ENCODE measurements at regions not wholly inside any gene's neighbourhood (a gene's known extent, or its start where the extent isn't known, plus 50 kb on each side); places are given as distances from the start of the nearest gene placed in this dataset.
"Not testable (repeated sequence)": the region's sequence is repeated elsewhere in the genome, so short reads cannot be mapped to it uniquely, and the experiment has no call there.

DNA sequence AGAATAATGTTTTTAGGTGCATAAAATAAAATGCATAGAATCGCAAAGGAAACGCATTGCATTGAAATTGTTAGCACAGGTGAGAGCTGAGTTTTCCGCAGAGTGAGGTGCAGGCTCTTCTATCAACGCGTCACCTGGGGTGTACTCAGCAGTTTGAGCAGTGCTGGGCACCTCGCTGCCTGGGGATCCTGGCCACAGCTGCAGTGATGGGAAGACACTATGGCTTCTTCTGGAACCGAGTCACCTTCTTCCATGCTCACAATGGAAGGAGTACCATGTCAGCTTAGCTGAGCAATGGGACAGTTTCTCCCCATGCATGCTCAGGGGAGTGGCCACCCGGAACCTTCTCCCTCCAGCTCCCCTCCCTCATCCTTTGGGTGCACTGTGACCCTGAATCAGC is 95.4 kb upstream of the OTOS start:
- DNase-seq (ENCODE audit: low spot score) (no peak), ATAC-seq (no peak)
- intact Hi-C loops (cut with DNase I) = no loop called here

DNA sequence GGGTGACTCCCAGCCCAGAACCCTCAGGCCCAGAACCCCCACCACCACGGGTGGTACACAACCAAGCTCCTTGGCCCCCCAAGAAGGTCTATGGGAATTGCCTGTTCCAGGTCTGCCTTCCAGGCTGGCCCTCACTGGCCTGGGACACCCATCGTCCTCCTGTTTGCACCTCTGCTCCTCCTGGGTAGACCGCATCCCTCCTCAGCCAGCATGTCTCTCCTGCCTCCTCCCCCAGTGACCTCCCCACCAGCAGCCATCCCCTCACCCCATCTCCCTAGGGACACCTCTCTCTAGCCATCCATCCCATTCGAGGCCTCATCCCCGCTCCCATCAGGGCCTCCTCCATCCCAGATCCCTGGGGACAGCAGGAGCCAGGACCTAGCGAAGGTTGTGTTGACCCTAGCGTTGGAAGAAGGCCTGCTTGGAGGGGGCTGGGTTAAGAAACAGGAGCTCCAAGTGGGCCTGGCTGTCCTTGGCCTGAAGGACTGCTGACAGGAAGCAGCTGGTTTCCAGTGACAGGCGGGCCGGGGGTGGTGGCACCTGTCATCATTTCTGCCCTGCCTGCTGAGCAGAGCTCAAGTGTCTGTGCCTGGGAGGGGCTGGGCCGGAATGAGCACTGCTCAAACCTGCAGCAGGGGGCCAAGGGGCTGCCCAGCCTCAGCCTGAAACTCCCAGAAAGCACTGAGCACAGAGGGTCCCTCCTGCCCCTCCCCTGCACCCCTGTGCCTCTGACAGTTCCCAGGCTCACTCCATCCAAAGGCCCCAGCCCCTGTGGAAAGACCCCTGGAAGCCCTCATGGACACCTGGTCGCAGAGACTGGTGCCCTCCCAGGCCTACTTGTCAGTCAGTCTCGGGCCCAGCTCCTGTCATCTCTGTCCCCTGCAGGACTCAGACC is 96.0 kb upstream of the OTOS start:
- ATAC-seq (no peak), DNase-seq (ENCODE audit: low spot score) (peak; percentile 55)
- intact Hi-C loops (cut with DNase I) = no loop called here

DNA sequence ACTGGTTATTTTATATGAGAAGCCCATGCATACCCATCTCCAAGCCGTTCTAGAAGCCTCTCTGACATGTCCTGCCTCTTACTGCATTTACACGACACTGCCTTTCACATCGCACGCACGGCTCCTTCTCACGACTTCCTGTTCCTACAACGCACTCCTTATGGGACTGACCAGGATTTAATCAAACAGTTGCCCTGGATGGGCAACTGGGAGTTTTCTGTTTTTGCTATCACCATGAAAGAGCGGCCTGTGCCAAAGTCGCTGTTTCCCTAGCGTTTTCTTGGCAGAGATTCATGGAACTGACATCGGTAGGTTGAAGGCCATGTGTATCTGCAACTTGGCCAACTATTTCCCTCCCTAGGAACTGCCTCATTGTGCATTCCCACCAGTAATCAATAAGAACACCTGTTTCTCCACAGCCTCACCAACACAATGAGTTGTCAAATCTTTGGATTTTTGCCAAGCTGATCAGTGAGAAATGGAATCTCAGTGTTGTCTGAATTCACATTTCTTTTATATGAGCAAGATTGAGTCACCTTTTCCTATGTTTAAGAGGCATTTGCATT is 97.2 kb upstream of the OTOS start:
- no peak for ATAC-seq
- intact Hi-C loops (cut with DNase I) = no loop called here
- no peak for DNase-seq (ENCODE audit: low spot score)

DNA sequence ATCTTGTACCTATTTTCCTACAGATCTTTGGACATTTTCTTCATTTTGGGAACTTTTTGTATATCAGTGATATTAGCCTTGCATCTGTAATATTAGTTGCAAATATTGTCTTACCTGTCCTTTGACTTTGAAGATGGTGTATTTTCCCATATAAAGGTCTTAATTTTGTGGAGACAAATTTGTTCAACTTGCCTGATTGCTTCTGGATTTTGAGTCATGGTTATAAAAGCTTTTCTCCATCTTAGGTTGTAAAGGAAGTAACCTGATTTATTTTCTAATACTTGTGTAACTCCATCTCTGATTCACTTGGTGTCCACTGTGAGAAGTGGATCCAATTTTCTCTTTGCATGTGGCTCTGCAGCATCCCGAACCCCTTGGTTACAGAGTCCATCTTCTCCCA is 97.7 kb upstream of the OTOS start:
- intact Hi-C loops (cut with DNase I) = no loop called here
- ATAC-seq (no peak), DNase-seq (ENCODE audit: low spot score) (no peak)

DNA sequence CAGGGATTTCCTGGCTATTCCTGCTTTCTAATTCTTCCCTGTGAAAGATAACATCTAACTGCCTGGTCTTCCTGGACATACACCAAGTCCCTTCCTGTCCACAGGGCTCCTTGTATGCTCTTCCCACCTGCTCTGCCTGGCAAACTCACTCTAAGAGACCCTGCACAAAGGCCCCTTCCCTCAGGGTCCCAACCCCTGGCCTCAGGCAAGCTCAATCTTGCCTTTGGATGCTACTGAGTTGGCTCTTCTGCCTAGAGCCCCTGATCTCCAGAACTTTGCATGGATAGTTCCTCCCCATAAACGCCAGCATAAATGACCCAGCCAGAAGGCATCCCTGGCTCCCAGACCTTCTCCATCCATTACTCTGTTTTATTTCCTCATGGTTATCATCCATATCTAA is 98.3 kb upstream of the OTOS start:
- intact Hi-C loops (cut with DNase I) = no loop called here
- DNase-seq (ENCODE audit: low spot score) (no peak), ATAC-seq (no peak)

DNA sequence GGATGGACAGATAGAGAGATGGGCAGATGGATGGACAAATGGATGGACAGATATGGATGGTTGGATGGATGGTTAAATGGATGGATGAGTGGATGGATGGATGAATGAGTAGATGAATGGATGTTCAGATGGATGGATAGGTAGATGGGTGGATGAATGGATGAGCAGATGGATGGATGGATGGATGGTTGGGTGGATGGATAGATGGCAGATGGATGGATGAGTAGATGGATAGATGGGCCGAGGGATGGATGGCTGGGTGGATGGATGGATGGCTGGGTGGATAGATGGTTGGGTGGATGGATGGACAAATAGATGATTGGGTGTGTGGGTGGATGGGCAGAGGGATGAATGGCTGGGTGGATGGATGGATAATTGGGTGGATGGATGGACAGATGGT is 98.9 kb upstream of the OTOS start:
- no peak for ATAC-seq
- DNase-seq (ENCODE audit: low spot score) = no peak
- intact Hi-C loops (cut with DNase I) = no loop called here

DNA sequence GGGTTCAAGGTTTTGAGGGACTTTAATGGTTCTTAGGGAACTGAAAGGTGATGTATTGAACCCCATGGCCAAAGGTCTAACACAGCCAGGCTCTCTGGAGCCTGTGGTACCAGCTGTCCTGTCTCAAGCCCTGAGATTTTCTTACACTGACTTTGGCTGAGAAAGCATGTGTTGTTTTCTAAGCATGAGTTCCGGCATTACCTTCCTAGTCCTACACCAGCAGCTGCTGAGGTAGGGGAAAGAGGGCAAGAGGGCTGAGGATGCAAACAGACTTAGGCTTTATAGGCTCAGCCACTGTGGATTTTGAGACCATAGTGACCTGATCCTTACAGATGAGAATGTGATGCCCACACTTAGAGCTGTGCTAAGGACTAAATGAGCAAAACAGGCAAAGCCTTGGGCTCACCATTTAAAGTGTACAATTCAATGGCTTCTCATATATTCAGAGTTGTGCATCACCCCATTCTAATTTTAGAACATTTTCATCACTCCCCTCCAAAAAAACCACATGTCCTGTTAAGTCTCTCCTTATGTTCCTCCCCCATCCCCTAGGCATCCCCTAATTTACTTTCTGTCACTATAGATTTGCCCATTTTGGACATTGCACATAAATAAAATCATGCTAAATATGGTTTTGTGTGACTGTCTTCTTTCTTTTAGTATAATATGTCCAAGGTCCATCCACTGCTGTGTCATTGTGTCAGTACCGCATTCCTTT is 99.7 kb upstream of the OTOS start:
- ATAC-seq (no peak), DNase-seq (ENCODE audit: low spot score) (no peak)

DNA sequence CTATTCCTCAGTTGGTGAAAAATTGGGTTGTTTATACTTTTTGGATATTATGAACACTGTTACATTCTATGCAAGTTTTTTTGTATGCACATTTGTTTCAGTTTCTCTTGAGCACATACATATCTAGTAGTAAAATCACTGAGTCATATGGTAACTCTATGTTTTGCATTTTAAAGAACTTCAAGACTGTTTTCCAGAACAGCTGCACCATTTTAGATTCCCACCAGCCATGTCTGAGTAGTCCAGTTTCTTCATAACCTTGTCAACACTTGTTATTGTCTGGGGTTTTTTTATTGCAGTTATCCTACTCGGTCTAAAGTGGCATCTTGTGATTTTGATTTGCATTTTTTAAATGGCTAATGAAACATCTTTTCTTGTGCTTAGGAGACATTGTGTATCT is 100.3 kb upstream of the OTOS start:
- ATAC-seq = no peak
- intact Hi-C loops (cut with DNase I) = no loop called here
- no peak for DNase-seq (ENCODE audit: low spot score)

More for the DNA sequence above, 99.7 kb upstream of the OTOS start:
- intact Hi-C loops (cut with DNase I) = no loop called here

DNA sequence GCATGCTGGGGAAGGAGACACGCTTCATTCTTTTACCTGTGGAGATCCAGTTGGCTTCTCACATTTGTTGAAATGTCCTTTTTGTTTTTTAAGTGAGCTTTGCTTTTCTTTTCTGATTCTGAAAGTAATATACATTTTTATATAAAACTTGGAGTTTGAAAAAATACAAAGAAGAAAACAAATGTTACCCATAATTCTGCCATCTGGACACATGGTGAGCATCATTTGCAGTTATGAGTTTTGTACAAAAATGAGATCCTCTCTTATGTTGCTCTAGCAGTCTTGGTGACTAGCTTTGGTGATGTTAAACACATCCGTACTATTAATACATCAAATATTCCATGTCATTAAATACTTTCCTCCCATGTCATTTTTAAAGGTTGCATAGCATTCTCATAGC is 101.1 kb upstream of the OTOS start:
- ATAC-seq (no peak), DNase-seq (ENCODE audit: low spot score) (no peak)
- intact Hi-C loops (cut with DNase I) = no loop called here

DNA sequence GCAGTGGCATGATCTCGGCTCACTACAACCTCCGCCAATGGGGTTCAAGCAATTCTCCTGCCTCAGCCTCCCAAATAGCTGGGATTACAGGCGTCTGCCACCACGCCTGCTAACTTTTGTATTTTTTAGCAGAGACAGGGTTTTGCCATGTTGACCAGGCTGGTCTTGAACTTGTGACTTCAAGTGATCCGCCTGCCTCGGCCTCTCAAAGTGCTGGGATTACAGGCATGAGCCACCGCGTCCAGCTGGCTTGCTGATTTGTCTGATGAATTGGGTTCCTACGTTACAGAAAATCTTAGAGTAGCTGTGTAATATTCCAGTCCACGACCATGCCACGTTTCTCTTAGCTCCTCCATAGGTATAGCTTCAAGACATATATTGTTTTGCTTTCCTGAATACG is 102.6 kb upstream of the OTOS start:
- DNase-seq (ENCODE audit: low spot score); ATAC-seq; intact Hi-C loops (cut with DNase I): not testable (repeated sequence)

DNA sequence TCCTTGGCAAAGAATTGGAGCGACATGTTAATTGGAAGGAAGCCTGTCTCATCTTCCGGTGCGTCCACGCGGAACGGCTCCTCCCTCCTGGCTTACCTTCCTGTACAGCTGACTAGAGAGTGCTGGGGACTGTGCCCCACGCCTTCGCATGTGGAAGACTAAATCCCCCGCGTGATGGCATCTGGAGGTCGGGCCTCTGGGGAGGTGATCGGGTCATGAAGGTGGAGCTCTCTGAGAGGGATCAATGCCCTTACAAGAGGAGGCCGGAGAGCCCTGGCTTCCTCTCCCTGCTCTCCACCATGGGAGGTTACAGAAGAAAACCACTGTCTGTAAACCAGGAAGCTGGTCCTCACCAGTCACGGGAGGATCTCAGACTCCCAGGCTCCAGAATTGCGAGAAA is 104.1 kb upstream of the OTOS start:
- intact Hi-C loops (cut with DNase I) = no loop called here
- ATAC-seq (peak; percentile 21), DNase-seq (ENCODE audit: low spot score) (no peak)

DNA sequence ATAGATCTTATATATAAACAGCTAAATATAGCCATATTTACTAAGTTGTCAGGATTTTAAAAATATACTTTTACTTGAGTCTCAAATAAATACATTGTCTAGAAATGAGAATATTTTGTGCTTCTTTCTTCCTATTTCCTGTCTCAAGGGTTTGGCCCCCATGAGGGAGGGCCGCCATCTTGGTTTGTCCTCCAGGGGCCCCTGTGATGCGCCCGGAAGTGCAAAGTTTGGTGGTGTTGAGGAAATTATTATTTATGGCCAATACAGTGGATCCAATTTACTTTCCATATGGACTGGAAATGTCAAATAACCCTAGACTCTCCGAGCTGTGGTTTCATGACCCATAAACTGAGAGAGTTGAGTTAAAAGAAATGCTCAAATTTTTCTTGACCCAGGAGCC is 104.7 kb upstream of the OTOS start:
- DNase-seq (ENCODE audit: low spot score) (no peak), ATAC-seq (no peak)
- intact Hi-C loops (cut with DNase I) = no loop called here

DNA sequence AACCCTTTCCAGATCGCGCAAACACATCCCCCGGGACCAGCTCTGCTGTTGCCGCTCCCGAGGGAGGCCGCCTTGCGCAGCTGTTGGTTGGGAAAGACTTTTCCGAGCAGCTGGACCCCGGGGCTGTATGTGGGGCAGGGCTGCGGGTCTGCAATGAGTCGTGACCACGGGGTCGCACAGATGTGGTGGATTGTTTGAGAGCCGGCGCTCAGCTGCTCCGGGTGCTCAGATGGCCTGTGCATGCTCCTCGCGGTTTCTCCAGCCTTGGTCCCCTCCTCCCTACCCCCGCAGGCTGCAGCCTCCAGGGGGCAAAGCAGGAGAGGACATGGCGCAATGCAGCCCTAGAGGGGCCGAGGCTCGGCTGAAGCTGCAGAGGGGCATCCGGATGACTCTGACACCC is 105.2 kb upstream of the OTOS start:
- DNase-seq (ENCODE audit: low spot score) (no peak), ATAC-seq (peak; percentile 44)
- intact Hi-C loops (cut with DNase I) = no loop called here

DNA sequence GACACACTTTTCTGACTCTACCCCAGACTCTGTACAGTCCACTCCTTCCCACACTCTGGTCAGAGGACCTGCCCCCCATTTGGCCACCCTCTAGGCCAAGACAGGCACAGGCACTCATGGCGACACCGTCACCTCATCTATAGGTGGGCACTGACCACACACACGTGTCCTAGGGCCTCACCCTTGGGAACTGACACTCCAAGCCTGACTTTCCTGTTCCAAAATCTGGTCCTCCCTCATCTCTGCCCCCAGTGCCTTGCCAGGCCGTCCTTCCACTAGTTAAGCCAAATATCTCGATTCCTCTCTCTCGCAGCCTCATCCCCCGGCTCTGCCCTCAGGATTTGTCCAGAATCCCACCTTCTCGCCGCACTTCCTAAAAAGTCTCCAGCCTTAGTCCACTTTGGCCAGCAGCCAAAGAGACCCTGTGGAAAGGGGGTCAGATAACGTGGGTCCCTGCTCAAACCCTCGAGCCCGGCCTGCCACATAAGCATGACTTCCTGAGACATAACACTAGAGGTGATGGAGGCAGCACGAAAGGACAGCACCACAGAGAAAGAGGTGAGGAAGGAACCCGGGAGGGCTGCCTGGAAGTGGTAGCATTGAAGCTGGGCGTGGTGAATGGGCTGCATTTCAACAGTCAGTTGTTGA is 105.8 kb upstream of the OTOS start:
- DNase-seq (ENCODE audit: low spot score) (no peak), ATAC-seq (no peak)
- intact Hi-C loops (cut with DNase I) = no loop called here

DNA sequence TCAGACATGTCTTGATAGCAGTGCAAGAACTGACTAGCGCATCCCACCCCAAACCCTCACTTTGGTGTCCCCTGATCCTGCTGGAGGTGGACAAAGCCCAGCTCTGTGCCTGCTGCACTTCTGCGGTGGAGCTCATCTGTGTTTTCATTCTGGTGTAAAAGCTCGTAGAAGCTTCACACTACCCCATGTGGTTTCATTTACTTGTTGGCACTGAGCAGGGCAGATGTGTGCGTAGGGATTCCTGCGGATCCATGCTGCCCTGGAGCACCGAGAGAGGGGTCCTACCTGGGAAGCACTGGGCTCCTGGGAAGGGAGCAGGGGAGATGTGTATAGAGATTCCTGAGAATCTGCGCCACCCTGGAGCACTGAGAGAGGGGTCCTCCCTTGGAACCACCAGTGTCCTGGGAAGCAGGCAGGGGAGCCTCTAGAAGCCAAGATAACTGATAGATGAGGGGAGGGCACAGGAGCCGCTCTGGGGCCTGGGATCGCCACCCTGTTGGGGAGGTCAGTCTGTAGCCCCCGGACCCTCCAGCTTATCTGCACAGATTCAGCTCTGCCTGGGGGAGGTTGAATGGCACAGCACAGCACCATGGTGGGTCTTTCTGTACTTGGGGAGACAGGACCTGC is 106.9 kb upstream of the OTOS start:
- intact Hi-C loops (cut with DNase I) = no loop called here
- ATAC-seq (no peak), DNase-seq (ENCODE audit: low spot score) (no peak)

DNA sequence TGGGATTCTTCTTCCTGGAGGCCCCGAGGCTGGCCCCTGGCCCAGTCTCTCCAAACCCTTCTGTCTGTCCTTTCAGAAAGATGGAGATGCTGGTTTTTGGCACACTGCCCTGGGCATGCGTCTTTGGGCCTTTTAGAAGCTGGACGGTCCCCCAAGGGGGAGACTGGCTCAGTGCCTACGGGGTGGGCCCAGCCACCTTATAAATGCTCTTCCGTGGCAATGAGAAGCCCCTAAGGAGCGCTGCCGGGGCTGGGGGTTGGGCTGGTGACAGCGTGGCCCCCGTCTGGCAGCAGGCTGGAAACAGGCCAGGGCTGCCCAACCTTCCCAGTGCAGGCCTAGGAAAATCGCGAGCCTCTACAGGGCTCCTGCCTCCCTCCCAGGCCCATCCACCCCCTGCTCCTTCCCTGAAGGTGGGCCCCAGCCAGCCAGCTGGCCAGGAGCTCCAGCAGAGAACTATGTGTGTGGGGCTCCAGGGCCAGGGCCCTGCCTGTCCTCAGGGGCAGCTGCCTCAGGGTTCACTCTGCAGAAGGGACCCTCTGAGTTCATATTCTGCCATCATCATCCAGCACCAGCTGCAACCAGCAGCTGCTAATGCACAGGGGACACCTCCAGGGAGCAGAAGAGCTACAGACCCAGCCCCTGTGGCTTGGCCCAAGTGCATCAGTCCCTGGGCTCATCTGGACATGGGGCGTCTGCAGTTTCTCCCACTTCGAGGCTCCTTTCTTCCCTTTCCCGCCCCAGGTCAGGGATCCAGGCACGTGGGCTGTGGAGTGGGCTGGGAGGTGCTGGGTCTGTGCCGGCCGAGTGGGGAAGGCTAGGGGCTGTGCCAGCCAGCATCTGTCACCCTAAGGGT is 107.6 kb upstream of the OTOS start:
- no peak for ATAC-seq
- DNase-seq (ENCODE audit: low spot score) = peak; percentile 45
- intact Hi-C loops (cut with DNase I) = no loop called here

DNA sequence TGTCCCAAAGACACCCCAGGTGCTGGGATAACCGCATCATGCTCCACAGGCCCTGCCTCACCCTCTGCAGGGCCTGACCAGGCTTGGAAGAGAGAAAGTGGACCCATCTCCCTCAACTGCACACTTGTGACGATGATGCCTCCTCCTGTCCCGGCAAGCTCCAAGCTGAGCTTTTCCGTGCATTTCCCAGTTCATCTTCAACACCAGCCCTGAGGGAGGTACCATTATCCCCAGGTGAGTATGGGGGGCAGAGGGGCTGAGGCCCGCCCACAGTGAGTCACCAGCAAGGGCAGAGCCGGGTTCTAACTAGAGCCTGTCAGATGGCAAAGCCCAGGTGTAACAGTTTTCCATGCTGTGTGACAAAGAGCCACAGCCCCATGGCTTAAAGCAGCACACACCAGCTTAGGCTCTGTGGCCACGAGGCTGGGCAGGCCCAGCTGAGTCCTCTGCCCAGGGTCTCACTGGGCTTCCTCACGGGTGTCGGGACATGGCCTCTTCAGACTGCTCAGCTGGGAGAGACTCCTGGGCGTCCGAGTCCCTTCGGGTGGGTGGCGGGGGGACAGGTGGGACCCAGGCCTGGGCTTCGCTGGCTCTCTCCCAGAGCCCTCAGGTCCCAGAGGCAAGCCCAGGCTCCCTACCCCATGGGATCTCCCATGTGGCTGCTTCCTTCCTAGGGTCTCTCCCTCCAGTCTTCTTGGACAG is 108.4 kb upstream of the OTOS start:
- DNase-seq (ENCODE audit: low spot score) = no peak

More for the DNA sequence above, 108.4 kb upstream of the OTOS start:
- intact Hi-C loops (cut with DNase I) = no loop called here
- ATAC-seq = no peak

All from sciatic nerve (tissue), 2 donors.